Panc1 (cell line): ENCODE measurements at regions not wholly inside any gene's neighbourhood (a gene's known extent, or its start where the extent isn't known, plus 50 kb on each side); places are given as distances from the start of the nearest gene placed in this dataset.

Experiments used
- ATAC-seq: fragments of 200-7000 bp; cut with Tn5 transposase; 2 replicates; pipeline ENCODE4 v1.9.1; 2020; ENCODE audit warnings: mild to moderate bottlenecking, moderate library complexity
- BruUV-seq: library from RNA; stranded (reverse); fragments of 400-500 nt; replicated peaks from 2 replicates; lab custom pipeline; 2021; lab: Mats Ljungman, UMichigan
- CTCF ChIA-PET: fragments of 300-600 bp; sonication (Branson Sonifier 250); formaldehyde crosslinking; loops from one replicate; lab custom pipeline; 2022; ENCODE audit warnings: antibody characterized with exemption; lab: Charles Lee
- POLR2A ChIA-PET: fragments of 300-600 bp; sonication (Branson Sonifier 250); formaldehyde crosslinking; loops from one replicate; lab custom pipeline; 2022; ENCODE audit warnings: antibody characterized with exemption; lab: Charles Lee
- DNase-seq: peaks from one replicate; pipeline ENCODE4 v3.0.0-alpha.2; 2010; ENCODE audit warnings: low read depth, low spot score
- H3K27ac ChIP-seq: 2 replicates; pipeline ENCODE4 v1.5.1; 2011; ENCODE audit warnings: mild to moderate bottlenecking, low read length, inconsistent platforms
- H3K27me3 ChIP-seq: fragments of 200-500 bp; sonication (Bioruptor generic); 2 replicates; pipeline ENCODE4 v1.6.0; 2014; ENCODE audit warnings: low read length, inconsistent platforms; ENCODE audit not compliant: control insufficient read depth, insufficient read depth
- H3K36me3 ChIP-seq: fragments of 200-500 bp; sonication (Bioruptor generic); 2 replicates; pipeline ENCODE4 v1.5.1; 2014; ENCODE audit warnings: inconsistent platforms, mild to moderate bottlenecking, low read length, moderate library complexity; ENCODE audit not compliant: control insufficient read depth, insufficient read depth
- H3K4me1 ChIP-seq: 2 replicates; pipeline ENCODE4 v1.5.1; 2011; ENCODE audit warnings: inconsistent platforms, mild to moderate bottlenecking, low read length, moderate library complexity; ENCODE audit not compliant: control insufficient read depth, insufficient read depth
- H3K4me3 ChIP-seq, 2 experiments: 2 replicates each; pipeline ENCODE4 v1.5.1; 2011 to 2012; ENCODE audit warnings: low read depth in 2 of 2, low read length in 2 of 2, mild to moderate bottlenecking in 2 of 2, inconsistent platforms in 1 of 2, moderate library complexity in 1 of 2
- H3K9me3 ChIP-seq: fragments of 200-500 bp; sonication (Bioruptor generic); 2 replicates; pipeline ENCODE4 v1.5.1; 2014; ENCODE audit warnings: low read depth, mild to moderate bottlenecking, inconsistent platforms, low read length, moderate library complexity; ENCODE audit not compliant: control insufficient read depth, insufficient read depth
- CTCF ChIP-seq: fragments of 450-650 bp; IDR thresholded peaks from 2 replicates; pipeline ENCODE4 v1.5.1; 2017; ENCODE audit warnings: mild to moderate bottlenecking
- POLR2AphosphoS5 ChIP-seq: IDR thresholded peaks from 2 replicates; pipeline ENCODE4 v1.6.1; 2012; ENCODE audit warnings: mild to moderate bottlenecking, low read depth, low read length, moderate library complexity
- REST ChIP-seq, 2 experiments: IDR thresholded peaks; 2 replicates each; pipeline ENCODE4 v1.6.1; 2011 to 2012; ENCODE audit warnings: low read depth in 2 of 2, control low read depth in 1 of 2, low read length in 1 of 2, mild to moderate bottlenecking in 1 of 2, moderate library complexity in 1 of 2; ENCODE audit not compliant: insufficient read depth in 1 of 2
- SIN3A ChIP-seq: IDR thresholded peaks from 2 replicates; pipeline ENCODE4 v1.6.1; 2012; ENCODE audit warnings: low read depth, mild to moderate bottlenecking, low read length, moderate library complexity, borderline replicate concordance; ENCODE audit not compliant: insufficient read depth
- TCF7L2 ChIP-seq: IDR thresholded peaks from 2 replicates; pipeline ENCODE4 v1.6.1; 2011; ENCODE audit warnings: mild to moderate bottlenecking, low read depth, low read length, inconsistent platforms
- in situ Hi-C: cut with HindIII; loops from 2 replicates; pipeline ENCODE4 v1.10.0; 2016; ENCODE audit warnings: low sequenced_read_pairs, low pct_unique_long_range_greater_than_20kb
- intact Hi-C: fragments of 100-400 bp; cut with micrococcal nuclease; formaldehyde crosslinking; loops from one replicate; pipeline ENCODE4 v1.10.0; 2022; ENCODE audit not compliant: unreplicated experiment

- in situ Hi-C loops, result no loop called here
- POLR2A ChIA-PET, result no interaction called here
- intact Hi-C loops, result no loop called here
- no peaks in the 10 kb centered on the region for H3K4me1 ChIP-seq
- H3K27ac ChIP-seq, result no peak overlapping the region
- BruUV-seq, result no TSS peak
- no peaks in the 10 kb centered on the region for H3K36me3 ChIP-seq
- no peaks in the 10 kb centered on the region for H3K27me3 ChIP-seq
- no peak for TF ChIP-seq TCF7L2
- peak; percentile 87 for TF ChIP-seq REST (IDR thresholded peaks at IDR 0.05; ENCODE audit: insufficient read depth in 1 of 2, low read depth in 2 of 2, low read length in 1 of 2)
- no peak for DNase-seq
- no peak for ATAC-seq
- no peaks in the 10 kb centered on the region for H3K9me3 ChIP-seq
- CTCF ChIA-PET, result no interaction called here
- H3K4me3 ChIP-seq, result no peak overlapping the region
These were observed 1446.4 kb upstream of the WWC1 start for GRCh38 chr5:166845044-166845443.

- POLR2A ChIA-PET, result no interaction called here
- BruUV-seq, result no TSS peak
These were observed 1434.7 kb upstream of the WWC1 start for GRCh38 chr5:166856791-166857190.

GRCh38 chr5:166860426-166860825 is 1431.0 kb upstream of the WWC1 start:
- no peaks in the 10 kb centered on the region for H3K9me3 ChIP-seq
- POLR2A ChIA-PET, result no interaction called here
- ATAC-seq (no peak), DNase-seq (no peak)
- CTCF ChIA-PET, result no interaction called here
- H3K4me1 ChIP-seq, result no peaks in the 10 kb centered on the region
- H3K36me3 ChIP-seq, result no peaks in the 10 kb centered on the region
- in situ Hi-C loops, result no loop called here
- intact Hi-C loops, result no loop called here
- TF ChIP-seq TCF7L2 (no peak), CTCF (no peak), SIN3A (no peak), REST (IDR thresholded peaks at IDR 0.05; ENCODE audit: insufficient read depth in 1 of 2, low read depth in 2 of 2, low read length in 1 of 2) (no peak), POLR2AphosphoS5 (no peak)
- H3K27ac ChIP-seq, result no peak overlapping the region
- H3K4me3 ChIP-seq, result no peak overlapping the region
- BruUV-seq, result no TSS peak
- H3K27me3 ChIP-seq, result no peaks in the 10 kb centered on the region

More at GRCh38 chr5:166856791-166857190, 1434.7 kb upstream of the WWC1 start:
- intact Hi-C loops, result no loop called here
- Histone ChIP-seq H3K36me3 (no peaks in the 10 kb centered on the region), H3K9me3 (no peaks in the 10 kb centered on the region), H3K4me3 (no peak overlapping the region), H3K4me1 (no peaks in the 10 kb centered on the region), H3K27me3 (no peaks in the 10 kb centered on the region), H3K27ac (no peak overlapping the region)
- CTCF ChIA-PET, result no interaction called here
- TF ChIP-seq POLR2AphosphoS5, result no peak
- TF ChIP-seq SIN3A, result no peak
- in situ Hi-C loops, result no loop called here
- DNase-seq, result no peak
- ATAC-seq, result no peak
